ENCODE measurements at regions not wholly inside any gene's neighbourhood (a gene's known extent, or its start where the extent isn't known, plus 50 kb on each side); places are given as distances from the start of the nearest gene placed in this dataset.

- H3K27ac Mint-ChIP-seq, result no peak overlapping the region
- no peak for ATAC-seq
- H3K36me3 Mint-ChIP-seq, result no peaks in the 10 kb centered on the region
- H3K9me3 Mint-ChIP-seq, result no peaks in the 10 kb centered on the region
- no peaks in the 10 kb centered on the region for H3K4me1 Mint-ChIP-seq
- H3K4me3 Mint-ChIP-seq, result no peak overlapping the region
- peaks cover 55% of the 10 kb centered on the region for H3K27me3 Mint-ChIP-seq
Observed at GRCh38 chr2:236976266-236977062, 109.2 kb upstream of the COPS8 start.

- H3K4me1 Mint-ChIP-seq, result no peaks in the 10 kb centered on the region
- H3K4me3 Mint-ChIP-seq, result no peak overlapping the region
- H3K27me3 Mint-ChIP-seq, result peaks cover 52% of the 10 kb centered on the region
- H3K9me3 Mint-ChIP-seq, result no peaks in the 10 kb centered on the region
- no peaks in the 10 kb centered on the region for H3K36me3 Mint-ChIP-seq
- ATAC-seq, result no peak
- H3K27ac Mint-ChIP-seq, result no peak overlapping the region
Observed at GRCh38 chr2:236977063-236977851, 108.4 kb upstream of the COPS8 start.

- no peaks in the 10 kb centered on the region for H3K9me3 Mint-ChIP-seq
- ATAC-seq, result no peak
Observed at GRCh38 chr2:236977852-236978398, 107.8 kb upstream of the COPS8 start.

GRCh38 chr2:236979664-236980063 lies 106.0 kb upstream of the COPS8 start:
- Mint-ChIP-seq H3K36me3 (no peaks in the 10 kb centered on the region), H3K9me3 (no peaks in the 10 kb centered on the region), H3K27me3 (peaks cover 28% of the 10 kb centered on the region)

More at GRCh38 chr2:236977852-236978398, 107.8 kb upstream of the COPS8 start:
- H3K36me3 Mint-ChIP-seq, result no peaks in the 10 kb centered on the region
- no peaks in the 10 kb centered on the region for H3K4me1 Mint-ChIP-seq
- H3K4me3 Mint-ChIP-seq, result no peak overlapping the region
- H3K27me3 Mint-ChIP-seq, result peaks cover 45% of the 10 kb centered on the region
- no peak overlapping the region for H3K27ac Mint-ChIP-seq

GRCh38 chr2:236980961-236981360 lies 104.7 kb upstream of the COPS8 start:
- Mint-ChIP-seq H3K27ac (no peak overlapping the region), H3K36me3 (no peaks in the 10 kb centered on the region), H3K9me3 (no peaks in the 10 kb centered on the region), H3K4me3 (no peak overlapping the region), H3K4me1 (no peaks in the 10 kb centered on the region), H3K27me3 (peaks cover 15% of the 10 kb centered on the region)
- no peak for ATAC-seq

More at GRCh38 chr2:236979664-236980063, 106.0 kb upstream of the COPS8 start:
- no peak overlapping the region for H3K4me3 Mint-ChIP-seq
- ATAC-seq, result no peak
- H3K27ac Mint-ChIP-seq, result no peak overlapping the region
- H3K4me1 Mint-ChIP-seq, result no peaks in the 10 kb centered on the region

GRCh38 chr2:236981701-236982485 lies 103.8 kb upstream of the COPS8 start:
- H3K36me3 Mint-ChIP-seq, result no peaks in the 10 kb centered on the region
- peaks cover 7% of the 10 kb centered on the region for H3K27me3 Mint-ChIP-seq
- no peak overlapping the region for H3K4me3 Mint-ChIP-seq
- ATAC-seq, result peak; percentile 36
- H3K4me1 Mint-ChIP-seq, result no peaks in the 10 kb centered on the region
- H3K27ac Mint-ChIP-seq, result no peak overlapping the region
- no peaks in the 10 kb centered on the region for H3K9me3 Mint-ChIP-seq

GRCh38 chr2:236982693-236983455 lies 102.8 kb upstream of the COPS8 start:
- H3K36me3 Mint-ChIP-seq, result no peaks in the 10 kb centered on the region
- H3K4me1 Mint-ChIP-seq, result no peaks in the 10 kb centered on the region
- ATAC-seq, result no peak
- H3K27ac Mint-ChIP-seq, result no peak overlapping the region
- H3K4me3 Mint-ChIP-seq, result no peak overlapping the region
- no peaks in the 10 kb centered on the region for H3K9me3 Mint-ChIP-seq
- H3K27me3 Mint-ChIP-seq, result peaks cover 7% of the 10 kb centered on the region

- no peak for ATAC-seq
- Mint-ChIP-seq H3K27me3 (peaks cover 16% of the 10 kb centered on the region), H3K36me3 (no peaks in the 10 kb centered on the region), H3K4me3 (no peak overlapping the region), H3K27ac (no peak overlapping the region), H3K4me1 (no peaks in the 10 kb centered on the region), H3K9me3 (no peaks in the 10 kb centered on the region)
Observed at GRCh38 chr2:236984046-236984445, 101.6 kb upstream of the COPS8 start.

GRCh38 chr2:236985761-236986339 lies 99.8 kb upstream of the COPS8 start:
- Mint-ChIP-seq H3K27ac (no peak overlapping the region), H3K9me3 (no peaks in the 10 kb centered on the region), H3K4me3 (no peak overlapping the region), H3K36me3 (no peaks in the 10 kb centered on the region), H3K4me1 (no peaks in the 10 kb centered on the region), H3K27me3 (peaks cover 23% of the 10 kb centered on the region)
- no peak for ATAC-seq

GRCh38 chr2:236986524-236987330 lies 99.0 kb upstream of the COPS8 start:
- no peaks in the 10 kb centered on the region for H3K9me3 Mint-ChIP-seq
- H3K36me3 Mint-ChIP-seq, result no peaks in the 10 kb centered on the region
- no peak overlapping the region for H3K27ac Mint-ChIP-seq
- no peak for ATAC-seq
- peaks cover 32% of the 10 kb centered on the region for H3K27me3 Mint-ChIP-seq
- H3K4me1 Mint-ChIP-seq, result no peaks in the 10 kb centered on the region
- H3K4me3 Mint-ChIP-seq, result no peak overlapping the region

GRCh38 chr2:236988216-236988615 lies 97.5 kb upstream of the COPS8 start:
- peaks cover 47% of the 10 kb centered on the region for H3K27me3 Mint-ChIP-seq
- H3K4me1 Mint-ChIP-seq, result no peaks in the 10 kb centered on the region
- H3K4me3 Mint-ChIP-seq, result no peak overlapping the region
- no peak for ATAC-seq
- no peaks in the 10 kb centered on the region for H3K36me3 Mint-ChIP-seq
- no peaks in the 10 kb centered on the region for H3K9me3 Mint-ChIP-seq
- no peak overlapping the region for H3K27ac Mint-ChIP-seq

- no peaks in the 10 kb centered on the region for H3K36me3 Mint-ChIP-seq
- H3K27ac Mint-ChIP-seq, result no peak overlapping the region
- no peaks in the 10 kb centered on the region for H3K4me1 Mint-ChIP-seq
- no peaks in the 10 kb centered on the region for H3K9me3 Mint-ChIP-seq
- ATAC-seq, result no peak
- H3K27me3 Mint-ChIP-seq, result peaks cover 50% of the 10 kb centered on the region
- no peak overlapping the region for H3K4me3 Mint-ChIP-seq
Observed at GRCh38 chr2:236988690-236989624, 96.7 kb upstream of the COPS8 start.

GRCh38 chr2:236990552-236990951 lies 95.1 kb upstream of the COPS8 start:
- Mint-ChIP-seq H3K9me3 (no peaks in the 10 kb centered on the region), H3K27me3 (peaks cover 60% of the 10 kb centered on the region), H3K4me3 (no peak overlapping the region), H3K36me3 (no peaks in the 10 kb centered on the region), H3K4me1 (no peaks in the 10 kb centered on the region), H3K27ac (no peak overlapping the region)
- no peak for ATAC-seq
